Transverse colon (tissue), 4 donors: ENCODE measurements at regions not wholly inside any gene's neighbourhood (a gene's known extent, or its start where the extent isn't known, plus 50 kb on each side); places are given as distances from the start of the nearest gene placed in this dataset.

Experiments
- POLR2AphosphoS5 ChIP-seq, 3 donors: sonication (generic); formaldehyde crosslinking; IDR thresholded peaks; one replicate each; pipeline ENCODE4 v1.6.1; 2016; ENCODE audit warnings: antibody characterized with exemption in 3 of 3
- TF ChIP-seq, protein P1 (sequence below), 5 experiments: fragments of 200-600 bp in 3 of 5; fragments of 450-650 bp in 2 of 5; sonication (generic) in 3 of 5; IDR thresholded peaks; 1 replicate in 2 of 5; 2 replicates in 3 of 5; pipeline ENCODE4 v1.5.1; 2016 to 2017; ENCODE audit warnings: antibody characterized with exemption in 5 of 5, inconsistent platforms in 3 of 5, mild to moderate bottlenecking in 2 of 5, moderate library complexity in 1 of 5

DNA sequence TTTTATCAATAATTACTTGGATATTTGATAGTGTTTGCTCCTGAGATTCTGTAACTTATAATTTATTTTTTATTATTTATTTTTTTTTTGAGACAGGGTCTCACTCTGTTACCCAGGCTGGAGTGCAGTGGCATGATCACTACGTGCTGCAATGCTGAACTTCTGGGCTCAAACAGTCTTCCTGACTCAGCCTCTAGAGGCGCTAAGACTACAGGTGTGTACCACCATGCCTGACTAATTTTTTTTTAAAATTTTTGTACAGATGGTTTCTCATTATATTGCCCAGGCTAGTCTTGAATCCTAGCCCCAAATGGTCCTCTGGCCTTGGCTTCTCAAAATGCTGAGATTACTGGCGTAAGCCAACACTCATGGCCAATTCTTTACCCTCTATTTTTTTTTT is 845.5 kb upstream of the ADGRL4 start:
- TF ChIP-seq, protein P1, sequence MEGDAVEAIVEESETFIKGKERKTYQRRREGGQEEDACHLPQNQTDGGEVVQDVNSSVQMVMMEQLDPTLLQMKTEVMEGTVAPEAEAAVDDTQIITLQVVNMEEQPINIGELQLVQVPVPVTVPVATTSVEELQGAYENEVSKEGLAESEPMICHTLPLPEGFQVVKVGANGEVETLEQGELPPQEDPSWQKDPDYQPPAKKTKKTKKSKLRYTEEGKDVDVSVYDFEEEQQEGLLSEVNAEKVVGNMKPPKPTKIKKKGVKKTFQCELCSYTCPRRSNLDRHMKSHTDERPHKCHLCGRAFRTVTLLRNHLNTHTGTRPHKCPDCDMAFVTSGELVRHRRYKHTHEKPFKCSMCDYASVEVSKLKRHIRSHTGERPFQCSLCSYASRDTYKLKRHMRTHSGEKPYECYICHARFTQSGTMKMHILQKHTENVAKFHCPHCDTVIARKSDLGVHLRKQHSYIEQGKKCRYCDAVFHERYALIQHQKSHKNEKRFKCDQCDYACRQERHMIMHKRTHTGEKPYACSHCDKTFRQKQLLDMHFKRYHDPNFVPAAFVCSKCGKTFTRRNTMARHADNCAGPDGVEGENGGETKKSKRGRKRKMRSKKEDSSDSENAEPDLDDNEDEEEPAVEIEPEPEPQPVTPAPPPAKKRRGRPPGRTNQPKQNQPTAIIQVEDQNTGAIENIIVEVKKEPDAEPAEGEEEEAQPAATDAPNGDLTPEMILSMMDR (IDR thresholded peaks at IDR 0.05), result no peak
- TF ChIP-seq POLR2AphosphoS5 (IDR thresholded peaks at IDR 0.05), result no peak
